Mucosa of stomach (tissue), 1 donor: ENCODE measurements at regions not wholly inside any gene's neighbourhood (a gene's known extent, or its start where the extent isn't known, plus 50 kb on each side); places are given as distances from the start of the nearest gene placed in this dataset.

Experiments used
- H3K27me3 ChIP-seq: one replicate; pipeline ENCODE4 v1.7.0; 2013; ENCODE audit warnings: mild to moderate bottlenecking, low read length; ENCODE audit not compliant: control insufficient read depth, insufficient read depth
- H3K36me3 ChIP-seq: one replicate; pipeline ENCODE4 v1.7.0; 2013; ENCODE audit warnings: low read length; ENCODE audit not compliant: control insufficient read depth, insufficient read depth
- H3K4me1 ChIP-seq: one replicate; pipeline ENCODE4 v1.7.0; 2013; ENCODE audit warnings: mild to moderate bottlenecking, low read length; ENCODE audit not compliant: control insufficient read depth, insufficient read depth
- H3K4me3 ChIP-seq: one replicate; pipeline ENCODE4 v1.7.0; 2013; ENCODE audit warnings: low read length
- H3K9ac ChIP-seq: one replicate; pipeline ENCODE4 v1.7.0; 2013; ENCODE audit warnings: mild to moderate bottlenecking, low read length, moderate library complexity
- H3K9me3 ChIP-seq: one replicate; pipeline ENCODE4 v1.7.0; 2013; ENCODE audit warnings: mild to moderate bottlenecking, low read length, moderate library complexity; ENCODE audit not compliant: control insufficient read depth
- donor health status: Pancreatic carcinoma.

GRCh38 chr13:22270881-22271280 is 600.0 kb downstream of the FGF9 start:
- Histone ChIP-seq H3K9ac (no peak overlapping the region), H3K4me1 (no peaks in the 10 kb centered on the region), H3K27me3 (no peaks in the 10 kb centered on the region), H3K9me3 (no peaks in the 10 kb centered on the region), H3K4me3 (no peak overlapping the region), H3K36me3 (no peaks in the 10 kb centered on the region)

GRCh38 chr13:22271903-22272302 is 601.0 kb downstream of the FGF9 start:
- H3K36me3 ChIP-seq: no peaks in the 10 kb centered on the region
- no peaks in the 10 kb centered on the region for H3K9me3 ChIP-seq
- no peak overlapping the region for H3K4me3 ChIP-seq
- H3K27me3 ChIP-seq: no peaks in the 10 kb centered on the region
- H3K9ac ChIP-seq: no peak overlapping the region
- H3K4me1 ChIP-seq: no peaks in the 10 kb centered on the region

GRCh38 chr13:22275393-22275792 is 604.5 kb downstream of the FGF9 start:
- Histone ChIP-seq H3K9me3 (no peaks in the 10 kb centered on the region), H3K36me3 (no peaks in the 10 kb centered on the region)

GRCh38 chr13:22276616-22277015 is 605.7 kb downstream of the FGF9 start:
- no peaks in the 10 kb centered on the region for H3K4me1 ChIP-seq
- H3K4me3 ChIP-seq: no peak overlapping the region
- no peak overlapping the region for H3K9ac ChIP-seq
- no peaks in the 10 kb centered on the region for H3K9me3 ChIP-seq
- no peaks in the 10 kb centered on the region for H3K36me3 ChIP-seq
- no peaks in the 10 kb centered on the region for H3K27me3 ChIP-seq

More at GRCh38 chr13:22275393-22275792, 604.5 kb downstream of the FGF9 start:
- H3K9ac ChIP-seq: no peak overlapping the region
- H3K4me1 ChIP-seq: no peaks in the 10 kb centered on the region
- no peak overlapping the region for H3K4me3 ChIP-seq
- H3K27me3 ChIP-seq: no peaks in the 10 kb centered on the region

GRCh38 chr13:22278336-22278929 is 607.6 kb downstream of the FGF9 start:
- Histone ChIP-seq H3K36me3 (no peaks in the 10 kb centered on the region), H3K9ac (no peak overlapping the region), H3K27me3 (no peaks in the 10 kb centered on the region), H3K4me1 (no peaks in the 10 kb centered on the region), H3K4me3 (no peak overlapping the region), H3K9me3 (no peaks in the 10 kb centered on the region)

- H3K9ac ChIP-seq: no peak overlapping the region
- no peaks in the 10 kb centered on the region for H3K27me3 ChIP-seq
- no peaks in the 10 kb centered on the region for H3K9me3 ChIP-seq
- no peak overlapping the region for H3K4me3 ChIP-seq
- H3K4me1 ChIP-seq: no peaks in the 10 kb centered on the region
- H3K36me3 ChIP-seq: no peaks in the 10 kb centered on the region
These were observed 615.0 kb downstream of the FGF9 start for GRCh38 chr13:22285867-22286266.

GRCh38 chr13:22286338-22286737 is 615.5 kb downstream of the FGF9 start:
- Histone ChIP-seq H3K36me3 (no peaks in the 10 kb centered on the region), H3K9me3 (no peaks in the 10 kb centered on the region), H3K9ac (no peak overlapping the region), H3K4me1 (no peaks in the 10 kb centered on the region), H3K27me3 (no peaks in the 10 kb centered on the region), H3K4me3 (no peak overlapping the region)

GRCh38 chr13:22287343-22287920 is 616.6 kb downstream of the FGF9 start:
- Histone ChIP-seq H3K4me1 (no peaks in the 10 kb centered on the region), H3K9ac (no peak overlapping the region), H3K27me3 (no peaks in the 10 kb centered on the region), H3K36me3 (no peaks in the 10 kb centered on the region), H3K4me3 (no peak overlapping the region), H3K9me3 (no peaks in the 10 kb centered on the region)

GRCh38 chr13:22288496-22288895 is 617.6 kb downstream of the FGF9 start:
- Histone ChIP-seq H3K9ac (no peak overlapping the region), H3K27me3 (no peaks in the 10 kb centered on the region), H3K36me3 (no peaks in the 10 kb centered on the region), H3K4me1 (no peaks in the 10 kb centered on the region), H3K9me3 (no peaks in the 10 kb centered on the region), H3K4me3 (no peak overlapping the region)

- Histone ChIP-seq H3K9me3 (no peaks in the 10 kb centered on the region), H3K9ac (no peak overlapping the region), H3K27me3 (no peaks in the 10 kb centered on the region), H3K4me1 (no peaks in the 10 kb centered on the region), H3K36me3 (no peaks in the 10 kb centered on the region), H3K4me3 (no peak overlapping the region)
These were observed 618.8 kb downstream of the FGF9 start for GRCh38 chr13:22289711-22290110.

GRCh38 chr13:22298530-22298929 is 627.7 kb downstream of the FGF9 start:
- Histone ChIP-seq H3K4me1 (no peaks in the 10 kb centered on the region), H3K4me3 (no peak overlapping the region), H3K27me3 (no peaks in the 10 kb centered on the region), H3K9me3 (no peaks in the 10 kb centered on the region), H3K36me3 (no peaks in the 10 kb centered on the region), H3K9ac (no peak overlapping the region)

- no peaks in the 10 kb centered on the region for H3K9me3 ChIP-seq
These were observed 641.0 kb downstream of the FGF9 start for GRCh38 chr13:22311734-22312404.

More at GRCh38 chr13:22311734-22312404, 641.0 kb downstream of the FGF9 start:
- Histone ChIP-seq H3K9ac (no peak overlapping the region), H3K4me3 (no peak overlapping the region), H3K4me1 (no peaks in the 10 kb centered on the region), H3K27me3 (no peaks in the 10 kb centered on the region), H3K36me3 (no peaks in the 10 kb centered on the region)
